GM19455 (cell line): ENCODE measurements at regions not wholly inside any gene's neighbourhood (a gene's known extent, or its start where the extent isn't known, plus 50 kb on each side); places are given as distances from the start of the nearest gene placed in this dataset.

Experiments
- ATAC-seq: cut with Tn5 transposase; IDR thresholded peaks from one replicate; pipeline ENCODE4 v1.9.1; 2021; ENCODE audit not compliant: unreplicated experiment

DNA sequence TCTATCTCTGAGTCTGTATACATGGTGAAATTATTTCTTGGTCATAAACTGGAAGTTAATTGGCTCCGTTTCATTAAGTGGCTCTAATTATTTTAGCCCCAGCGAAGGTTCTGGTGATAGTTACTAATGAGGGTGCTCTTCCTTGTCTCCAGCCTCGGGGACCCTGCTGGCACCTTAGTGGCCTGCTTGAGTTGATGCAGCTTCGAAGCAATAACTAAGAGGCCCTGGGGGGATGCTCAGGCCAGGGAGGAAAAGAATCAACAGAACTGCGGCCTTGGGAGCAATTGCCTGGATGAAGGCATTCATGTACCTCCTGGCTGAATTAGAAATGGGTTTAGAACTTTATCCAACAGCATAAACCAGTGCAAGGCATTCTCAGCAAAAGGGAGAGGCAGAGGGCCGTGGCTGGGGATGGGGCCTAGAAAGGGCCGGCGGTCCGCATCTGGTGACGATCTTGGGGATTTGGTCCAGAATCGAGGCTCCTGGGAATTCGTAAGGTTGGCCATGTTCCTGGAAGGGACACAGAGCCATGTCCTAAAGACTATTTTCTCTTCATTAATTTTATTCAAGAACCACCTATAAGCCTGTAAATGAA, 100.0 kb upstream of the AJAP1 start:
- ATAC-seq: no peak

DNA sequence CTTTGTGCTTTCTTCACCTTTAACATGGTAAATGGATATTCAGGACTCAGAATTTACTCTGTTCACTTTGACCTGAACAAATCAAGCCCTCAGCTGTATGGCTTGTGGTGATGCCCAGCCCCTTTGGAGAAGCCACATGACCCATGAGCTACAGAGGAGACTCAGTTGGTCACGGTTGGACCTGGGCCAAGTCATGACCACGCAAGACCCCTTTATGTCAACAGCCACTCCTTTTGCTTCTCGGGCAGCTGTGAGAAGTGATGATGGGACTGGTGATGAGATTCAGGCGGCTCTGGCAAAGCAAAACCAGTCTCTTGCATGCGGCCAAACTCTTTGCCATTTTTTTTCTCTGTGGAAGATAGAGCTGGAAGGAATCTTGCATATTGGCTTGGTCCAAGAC, 96.5 kb upstream of the AJAP1 start:
- no peak for ATAC-seq

DNA sequence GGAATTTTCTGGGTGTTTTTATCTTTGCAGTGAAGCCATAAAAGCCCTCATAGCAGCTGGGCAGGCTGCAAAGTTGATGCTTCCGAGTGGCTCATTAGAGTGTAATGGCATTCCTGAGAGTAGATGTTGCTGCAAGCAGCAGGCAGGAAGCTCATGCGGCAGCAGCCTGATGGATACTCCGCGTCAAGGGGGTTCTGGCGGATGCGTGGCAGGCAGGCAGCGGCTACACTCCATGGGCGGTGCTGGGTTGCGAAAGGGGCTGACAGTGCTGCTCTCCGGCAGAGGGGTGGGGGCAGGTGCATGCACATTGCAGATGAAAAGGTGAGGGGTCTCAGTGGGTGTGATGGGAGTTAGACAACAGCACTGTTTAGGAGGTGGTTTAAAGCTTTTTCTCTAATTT, 93.2 kb upstream of the AJAP1 start:
- no peak for ATAC-seq

DNA sequence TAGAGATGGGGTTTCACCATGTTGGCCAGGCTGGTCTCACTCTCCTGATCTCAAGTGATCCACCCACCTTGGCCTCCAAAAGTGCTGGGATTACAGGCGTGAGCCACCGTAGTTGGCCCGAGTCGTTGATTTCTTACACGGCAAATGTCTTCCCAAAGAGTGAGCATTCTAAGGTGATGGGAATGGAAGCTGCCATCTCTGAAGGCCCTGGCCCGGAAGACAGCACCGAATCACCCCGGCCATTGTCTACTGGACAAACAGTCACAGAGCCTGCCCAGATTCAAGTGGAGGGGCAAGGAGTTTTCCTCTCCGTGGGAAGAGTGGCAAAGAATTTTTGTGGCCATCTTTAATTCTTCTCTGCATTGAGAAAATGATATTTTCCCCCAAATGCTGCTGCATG, 92.1 kb upstream of the AJAP1 start:
- ATAC-seq: no peak

DNA sequence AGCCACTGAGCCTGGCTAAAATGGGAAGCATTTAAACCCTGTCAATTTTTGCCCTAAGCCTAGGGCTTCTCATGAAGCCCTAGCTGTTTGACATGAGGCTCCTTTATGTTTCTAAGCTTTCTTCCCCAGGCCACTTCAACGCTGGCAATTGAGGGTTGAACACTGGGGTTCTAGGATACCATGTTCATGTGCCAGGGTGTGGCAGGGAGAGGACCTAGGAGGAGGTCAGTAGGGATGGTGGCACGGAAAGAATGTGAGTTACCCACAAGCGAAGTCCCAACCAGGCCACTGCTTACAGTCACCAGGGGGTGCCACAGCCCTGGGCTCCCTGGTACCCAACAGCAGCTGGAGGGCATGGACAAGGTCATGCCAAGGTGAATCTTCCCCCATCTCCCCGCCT, 90.8 kb upstream of the AJAP1 start:
- ATAC-seq: no peak

GRCh38 chr1:4564051-4564450, 90.4 kb upstream of the AJAP1 start:
- ATAC-seq: no peak

- no peak for ATAC-seq
These were observed 89.2 kb upstream of the AJAP1 start for GRCh38 chr1:4565166-4565565.

- no peak for ATAC-seq
These were observed 88.5 kb upstream of the AJAP1 start for GRCh38 chr1:4565801-4566449.

- ATAC-seq: no peak
These were observed 83.1 kb upstream of the AJAP1 start for GRCh38 chr1:4571263-4571662.

- ATAC-seq: no peak
These were observed 80.9 kb upstream of the AJAP1 start for GRCh38 chr1:4573526-4573925.

DNA sequence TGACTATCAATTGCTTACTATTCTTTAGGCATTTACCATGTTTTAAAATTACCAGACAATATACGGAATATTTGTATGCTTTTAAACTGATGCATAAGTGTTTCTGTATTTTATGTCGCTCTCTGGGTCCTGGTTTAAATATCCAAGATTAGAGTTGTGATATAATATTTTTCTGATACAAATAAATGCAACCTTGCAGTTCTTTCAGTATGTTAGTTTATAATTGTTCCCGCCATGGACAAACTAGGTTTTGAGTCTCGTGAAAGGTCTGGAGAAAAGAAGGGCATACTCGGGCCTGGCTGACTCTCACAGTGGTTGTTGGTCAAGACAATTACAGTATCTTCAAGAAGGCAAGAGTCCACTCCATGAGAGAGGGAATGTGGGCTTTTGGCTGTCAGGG, 72.6 kb upstream of the AJAP1 start:
- no peak for ATAC-seq

DNA sequence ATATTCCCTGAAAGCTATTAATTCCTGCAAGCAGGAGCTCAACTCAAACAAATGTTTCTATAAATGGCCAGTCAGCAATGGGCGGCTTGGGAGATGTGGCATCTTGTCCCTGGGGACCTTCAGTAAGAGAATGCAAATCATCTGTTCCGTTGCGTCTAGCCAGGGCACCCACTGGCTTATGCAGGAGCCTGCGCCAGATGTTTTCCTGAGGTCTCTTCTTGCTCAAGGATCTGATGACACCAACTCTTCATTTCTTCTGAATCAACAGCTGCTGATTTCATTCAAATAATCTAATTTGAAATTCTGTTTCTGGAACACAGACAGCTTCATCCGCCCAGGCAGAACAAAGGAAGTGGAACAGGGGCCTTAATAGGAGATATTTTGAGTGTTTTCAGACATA, 70.0 kb upstream of the AJAP1 start:
- no peak for ATAC-seq

DNA sequence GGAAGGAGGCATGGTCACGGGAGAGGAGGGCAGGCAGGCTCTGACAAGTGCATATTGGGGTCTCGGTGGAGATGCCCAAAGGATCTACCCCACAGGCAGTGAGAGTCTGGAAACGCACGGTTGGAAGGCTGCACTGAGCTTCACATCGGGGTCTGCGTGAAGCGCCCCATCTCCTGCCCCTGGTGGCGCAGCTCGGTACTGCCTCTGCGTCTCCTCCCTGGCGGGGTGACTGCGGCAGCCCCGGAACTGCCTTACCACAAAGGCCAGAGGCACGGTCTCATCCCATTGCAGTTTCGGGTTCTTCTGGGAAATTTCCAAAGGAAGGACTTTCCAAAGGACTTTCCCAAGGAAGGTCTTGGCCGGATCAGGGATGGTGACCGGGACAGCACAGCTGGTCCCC, 69.2 kb upstream of the AJAP1 start:
- no peak for ATAC-seq

- no peak for ATAC-seq
These were observed 68.7 kb upstream of the AJAP1 start for GRCh38 chr1:4585705-4586104.

- ATAC-seq: no peak
These were observed 67.7 kb upstream of the AJAP1 start for GRCh38 chr1:4586611-4587160.

DNA sequence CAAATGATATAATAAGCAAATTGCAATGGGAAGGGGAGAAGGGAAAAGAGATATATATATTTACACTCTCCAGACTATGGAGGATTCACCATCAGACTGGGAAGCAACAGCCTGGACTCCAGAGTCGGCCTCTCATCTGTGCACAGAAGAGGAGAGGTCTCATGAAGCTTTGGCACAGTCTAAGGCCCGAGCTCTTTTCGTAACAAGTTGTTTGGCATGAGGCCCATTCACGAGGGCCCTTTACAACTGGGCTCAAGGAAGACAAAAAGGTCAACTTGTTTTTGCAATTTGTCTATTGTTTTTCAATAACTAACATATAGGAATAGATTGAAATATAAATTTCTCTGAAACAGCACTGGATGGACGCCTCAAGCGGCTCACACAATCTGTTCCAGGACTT, 66.7 kb upstream of the AJAP1 start:
- ATAC-seq: no peak

DNA sequence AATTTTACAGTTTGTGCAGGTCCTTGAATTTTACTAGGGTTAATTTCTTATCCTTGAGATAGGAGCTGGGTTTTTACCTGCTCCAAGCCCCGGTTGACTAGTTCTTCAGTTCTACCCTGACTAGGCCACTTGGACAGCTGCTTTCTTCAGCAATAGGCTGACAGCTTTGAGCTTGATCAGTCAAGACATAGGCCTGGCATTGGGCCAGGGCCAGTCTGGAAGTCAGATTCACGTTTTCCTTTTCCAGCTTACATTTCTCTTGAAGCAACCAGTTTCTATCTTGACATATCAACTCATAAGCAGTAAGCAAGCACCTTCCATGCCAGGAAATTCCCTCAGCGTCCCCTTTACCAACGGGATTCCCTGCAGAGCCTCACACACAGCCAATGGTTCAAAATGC, 63.7 kb upstream of the AJAP1 start:
- no peak for ATAC-seq

- no peak for ATAC-seq
These were observed 62.5 kb upstream of the AJAP1 start for GRCh38 chr1:4591926-4592325.

DNA sequence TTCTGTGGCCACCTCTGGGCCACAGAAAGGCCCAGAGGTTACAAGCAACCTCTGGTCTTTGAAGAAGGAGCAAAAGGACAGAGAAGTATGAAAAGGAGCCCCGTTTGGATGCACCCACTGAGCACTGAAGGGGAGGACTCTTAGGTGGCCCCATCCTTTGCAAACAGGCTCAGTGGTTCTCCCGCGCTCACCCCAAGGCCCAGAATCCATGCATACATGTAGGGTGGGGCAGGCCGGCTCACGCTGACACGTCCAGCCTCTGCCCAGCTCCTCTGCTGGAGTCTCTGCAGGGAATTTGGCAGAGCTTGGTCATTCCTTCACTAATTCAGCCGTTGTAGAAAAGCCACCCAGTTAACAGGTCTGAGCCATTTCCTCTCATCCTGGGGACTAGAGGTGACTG, 61.3 kb upstream of the AJAP1 start:
- ATAC-seq: no peak

- ATAC-seq: no peak
These were observed 60.0 kb upstream of the AJAP1 start for GRCh38 chr1:4594286-4594991.

DNA sequence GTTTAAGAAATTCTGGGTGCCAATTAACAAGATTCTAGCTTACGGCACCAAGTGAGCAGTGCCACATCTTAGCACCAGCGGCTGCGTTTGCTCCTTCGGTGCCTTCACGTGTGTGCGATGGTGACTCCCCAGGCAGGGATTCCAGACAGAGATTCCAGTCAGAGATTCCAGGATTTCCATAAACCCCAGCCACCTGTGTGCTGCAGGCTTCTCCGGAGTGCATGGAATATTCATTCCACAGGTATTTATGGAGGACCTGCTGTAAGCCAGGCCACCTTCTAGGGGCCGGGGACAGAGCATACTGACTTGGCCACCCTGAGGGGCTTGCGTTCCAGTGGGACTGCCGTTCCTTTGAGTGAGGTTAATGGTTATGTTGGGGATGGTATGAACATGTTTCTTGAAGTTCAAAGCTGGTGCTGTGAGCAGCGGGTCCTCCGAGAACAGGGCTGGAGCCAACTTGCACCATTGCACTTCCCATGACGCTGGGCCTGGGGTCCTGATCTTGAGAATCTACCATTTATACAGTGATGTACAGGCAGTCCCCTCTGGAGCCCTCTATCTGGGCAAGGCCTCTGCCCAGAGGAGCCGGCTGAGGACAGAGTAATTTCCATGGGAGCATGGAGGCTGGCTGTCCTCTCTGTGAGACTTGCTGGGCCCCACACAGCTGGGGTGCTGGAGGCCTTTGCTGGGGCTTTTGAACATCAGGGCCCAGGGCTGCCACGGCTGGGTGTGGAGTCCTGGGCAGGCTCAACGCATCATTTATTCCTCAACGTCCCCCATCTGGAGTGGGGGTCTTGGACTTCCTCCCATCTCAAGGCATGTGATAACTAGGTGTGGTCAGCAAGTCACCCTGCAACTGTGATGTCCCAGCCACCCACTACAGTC, 58.8 kb upstream of the AJAP1 start:
- no peak for ATAC-seq
